ENCODE measurements at regions not wholly inside any gene's neighbourhood (a gene's known extent, or its start where the extent isn't known, plus 50 kb on each side); places are given as distances from the start of the nearest gene placed in this dataset.
"Not testable (repeated sequence)": the region's sequence is repeated elsewhere in the genome, so short reads cannot be mapped to it uniquely, and the experiment has no call there.

- TF ChIP-seq CTCF (IDR thresholded peaks at IDR 0.05; ENCODE audit: low read length) = peak; percentile 52
- TF ChIP-seq EZH2 (IDR thresholded peaks at IDR 0.05; ENCODE audit: borderline replicate concordance, low read length) = not testable (repeated sequence)
Measured at GRCh38 chr5:50513028-50513457, 72.0 kb upstream of the EMB start.
